ENCODE measurements at regions not wholly inside any gene's neighbourhood (a gene's known extent, or its start where the extent isn't known, plus 50 kb on each side); places are given as distances from the start of the nearest gene placed in this dataset.

DNA sequence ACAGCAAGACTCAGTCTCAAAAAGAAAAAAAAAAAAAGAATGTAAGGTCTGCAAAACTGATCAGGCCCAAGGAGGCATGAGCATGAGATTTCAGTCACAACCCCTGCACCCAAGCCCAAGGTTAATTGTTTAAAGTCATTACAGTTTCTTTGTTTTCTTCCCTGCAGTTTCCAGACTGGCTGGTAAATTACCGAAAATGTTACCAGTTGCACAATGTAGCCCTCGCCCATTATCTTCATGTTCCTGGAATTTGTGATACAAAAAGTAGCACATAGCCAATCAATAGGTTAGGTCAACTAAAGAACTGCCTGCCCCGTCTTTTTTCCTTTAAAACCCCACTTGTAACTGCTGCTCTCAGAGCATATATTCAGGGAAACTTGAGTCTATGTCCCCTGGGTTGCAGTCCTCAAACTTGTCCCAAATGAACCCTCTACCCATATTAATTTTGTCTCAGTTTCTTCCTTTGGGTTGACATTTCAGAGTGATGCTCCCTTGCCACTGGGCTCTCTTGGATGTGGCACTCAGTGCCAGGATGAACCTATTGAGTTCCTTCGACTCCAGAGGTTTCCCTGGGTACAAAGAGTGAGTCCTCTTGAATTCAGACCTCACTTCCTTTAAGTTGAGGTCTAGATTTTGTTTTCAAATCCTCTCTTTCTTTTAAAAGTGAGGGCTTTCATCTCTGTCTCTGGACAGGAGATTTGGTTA, 216.2 kb upstream of the HS6ST1 start:
- DNase-seq (ENCODE audit: low spot score): no peak

DNA sequence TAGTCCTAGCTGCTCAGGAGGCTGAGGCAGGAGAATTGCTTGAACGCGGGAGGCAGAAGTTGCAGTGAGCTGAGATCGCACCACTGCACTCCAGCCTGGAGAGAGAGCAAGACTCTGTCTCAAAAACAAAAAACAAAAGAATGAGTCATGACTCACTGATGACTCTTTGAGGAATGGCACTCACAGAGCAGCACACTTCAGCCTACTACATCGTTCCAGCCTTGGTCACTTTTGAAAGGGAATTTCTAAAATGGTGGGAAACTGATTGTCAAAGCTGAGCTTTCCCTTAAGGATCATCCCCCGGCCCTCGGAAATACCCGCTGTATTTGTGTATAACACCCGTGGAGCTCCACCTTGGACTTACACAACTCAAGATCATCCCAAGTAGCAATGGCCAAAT, 217.3 kb upstream of the HS6ST1 start:
- DNase-seq (ENCODE audit: low spot score): no peak

DNA sequence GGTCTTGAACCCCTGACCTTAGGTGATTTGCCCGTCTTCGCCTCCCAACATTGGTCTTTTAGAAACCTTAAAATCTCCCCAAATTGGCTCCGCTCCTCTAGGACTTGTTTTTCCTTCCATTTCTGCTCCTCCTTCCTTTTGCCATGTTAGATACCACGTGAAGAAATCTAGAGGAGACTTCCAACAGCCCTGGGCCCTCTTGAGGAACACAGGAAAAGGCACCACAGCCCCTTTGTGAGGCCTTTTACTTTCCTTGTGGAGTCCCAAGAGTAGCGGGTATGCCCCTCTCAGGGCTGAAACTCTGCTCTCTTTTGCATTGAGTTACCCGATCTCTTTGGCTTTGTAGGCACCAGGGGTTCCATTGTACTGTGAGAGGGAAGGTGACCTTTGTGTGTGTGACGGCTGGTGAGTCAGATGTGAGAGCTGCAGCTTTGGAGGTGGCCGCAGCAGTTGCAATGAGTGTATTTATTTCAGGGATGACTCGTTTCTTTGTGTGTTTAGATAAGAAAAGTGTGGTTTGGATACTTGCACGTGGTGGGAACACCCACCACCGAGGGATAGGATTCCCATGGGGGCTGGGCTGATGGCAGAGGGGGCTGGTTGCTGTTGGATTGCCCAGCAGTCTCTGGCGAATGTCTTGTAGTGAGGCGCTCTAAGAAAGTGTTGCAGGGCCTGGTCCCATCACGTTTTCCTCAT, 218.4 kb upstream of the HS6ST1 start:
- no peak for DNase-seq (ENCODE audit: low spot score)

GRCh38 chr2:128537646-128538045, 219.0 kb upstream of the HS6ST1 start:
- DNase-seq (ENCODE audit: low spot score): no peak

DNA sequence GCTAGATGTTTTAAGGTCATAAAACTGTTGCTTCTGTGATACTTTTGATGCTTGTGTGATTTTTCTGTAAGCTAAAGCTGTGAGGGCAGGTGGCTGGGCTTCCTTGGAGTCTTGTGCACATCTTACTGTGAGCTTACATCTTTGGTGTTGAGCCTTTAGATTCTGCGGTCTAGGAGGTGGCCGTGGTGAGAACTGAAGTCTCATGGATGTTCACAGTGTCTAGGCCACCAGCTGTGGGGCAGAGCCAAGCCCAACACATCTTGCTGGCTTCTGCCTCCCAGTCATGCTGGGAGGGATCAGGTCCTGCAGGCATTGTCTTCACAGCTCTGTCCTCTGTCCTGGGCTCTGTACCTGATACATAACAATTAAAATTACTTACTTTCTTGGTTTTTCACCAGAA, 219.7 kb upstream of the HS6ST1 start:
- DNase-seq (ENCODE audit: low spot score): no peak

- no peak for DNase-seq (ENCODE audit: low spot score)
Observed at GRCh38 chr2:128540670-128541069, 222.0 kb upstream of the HS6ST1 start.

- DNase-seq (ENCODE audit: low spot score): no peak
Observed at GRCh38 chr2:128541448-128541847, 222.8 kb upstream of the HS6ST1 start.

GRCh38 chr2:128543036-128543435, 224.4 kb upstream of the HS6ST1 start:
- no peak for DNase-seq (ENCODE audit: low spot score)

DNA sequence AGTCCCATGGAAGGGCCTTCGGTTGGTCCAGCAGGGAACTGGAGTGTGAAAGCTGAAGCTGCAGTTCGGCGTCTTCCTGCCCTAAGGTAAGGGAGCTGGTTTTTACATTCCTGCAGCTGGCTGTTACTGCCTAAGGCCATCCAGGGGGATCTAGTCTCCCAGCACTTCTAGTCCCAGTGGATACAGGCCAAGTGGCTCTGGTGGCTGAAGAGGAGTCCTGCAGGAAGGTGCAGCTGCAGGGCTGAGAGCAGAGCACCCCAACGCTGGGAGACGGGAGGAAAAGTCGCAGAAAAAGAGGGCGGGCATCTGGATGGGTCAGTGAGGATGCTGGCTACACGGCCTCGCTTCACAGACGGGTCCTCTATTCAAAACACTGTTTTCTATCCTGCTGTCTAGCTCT, 225.0 kb upstream of the HS6ST1 start:
- DNase-seq (ENCODE audit: low spot score): no peak

DNA sequence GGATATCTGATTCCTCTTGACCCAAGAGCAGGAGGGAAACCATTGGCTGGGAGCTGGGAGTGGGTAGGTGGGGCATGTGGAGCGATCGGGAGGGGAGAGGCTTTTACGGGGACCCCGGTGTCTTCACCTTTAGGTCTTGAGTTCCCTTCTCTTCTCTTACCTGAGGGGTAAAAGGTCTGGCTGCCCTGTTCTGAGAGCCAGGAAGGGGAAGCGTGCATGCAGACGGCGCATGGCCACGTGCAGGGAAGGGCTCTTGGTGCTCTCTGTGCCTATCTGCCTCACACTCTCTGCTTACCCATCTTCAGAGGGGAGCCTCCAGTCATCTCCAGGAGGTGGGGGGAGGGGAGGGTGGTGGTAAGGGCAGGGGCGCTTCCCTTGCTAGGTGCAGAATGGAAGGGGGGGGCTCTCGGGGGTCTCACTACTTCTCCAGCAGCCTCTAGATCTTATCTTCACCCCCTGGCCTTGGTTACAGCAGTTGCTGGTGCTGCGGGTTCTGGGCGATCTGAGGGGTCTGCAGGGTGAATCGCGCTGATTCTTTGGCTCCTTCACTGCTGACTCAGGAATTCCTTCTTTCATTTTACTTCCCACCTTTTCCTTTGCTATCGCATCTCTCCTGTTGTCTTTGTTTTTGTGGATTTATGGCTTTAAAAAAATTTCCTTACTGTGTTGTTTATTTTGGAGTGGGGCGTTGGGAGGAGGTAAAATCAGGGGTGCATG, 225.8 kb upstream of the HS6ST1 start:
- DNase-seq (ENCODE audit: low spot score): no peak

GRCh38 chr2:128545085-128545484, 226.4 kb upstream of the HS6ST1 start:
- DNase-seq (ENCODE audit: low spot score): no peak

GRCh38 chr2:128545829-128546228, 227.2 kb upstream of the HS6ST1 start:
- no peak for DNase-seq (ENCODE audit: low spot score)

DNA sequence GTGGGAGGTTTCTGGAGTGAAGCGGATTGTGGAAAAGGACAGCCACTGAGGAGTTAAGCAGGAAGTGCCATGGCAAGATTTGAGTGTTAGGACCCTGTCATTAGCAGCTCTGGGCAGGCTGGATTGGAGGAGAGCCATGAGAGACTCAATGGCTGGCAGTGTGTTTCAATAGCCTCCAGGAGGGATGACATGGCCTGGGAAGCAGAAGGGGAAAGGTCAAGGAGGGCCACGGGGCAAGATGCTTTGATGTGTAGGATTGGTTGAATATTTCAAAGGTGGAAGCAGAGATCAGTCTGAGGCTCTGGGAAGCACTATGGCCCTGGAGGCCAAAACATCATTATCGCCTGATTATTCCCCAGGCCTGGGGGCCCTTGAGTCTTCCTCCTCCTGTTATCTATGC, 229.0 kb upstream of the HS6ST1 start:
- no peak for DNase-seq (ENCODE audit: low spot score)

DNA sequence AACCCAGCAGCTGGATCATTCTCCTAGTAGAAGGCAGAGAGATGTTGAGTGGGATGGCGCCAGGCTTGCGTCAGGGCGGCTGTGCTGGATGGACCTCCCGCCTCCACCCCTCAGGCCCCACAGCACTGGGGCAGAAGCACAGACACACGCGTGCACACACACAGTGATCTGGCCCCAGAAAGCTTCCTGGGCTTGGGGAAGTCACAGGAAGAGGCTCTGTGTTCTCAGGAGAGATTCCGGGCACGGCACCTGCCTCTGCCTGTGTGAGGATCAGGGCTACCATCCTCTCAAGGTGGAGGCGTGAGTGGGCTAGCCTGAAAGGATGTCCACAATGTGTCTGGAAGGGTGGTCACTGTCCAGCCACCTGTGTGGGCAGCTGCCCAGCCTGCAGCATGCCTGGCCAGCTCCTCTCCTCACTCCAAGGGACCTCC, 229.8 kb upstream of the HS6ST1 start:
- no peak for DNase-seq (ENCODE audit: low spot score)

DNA sequence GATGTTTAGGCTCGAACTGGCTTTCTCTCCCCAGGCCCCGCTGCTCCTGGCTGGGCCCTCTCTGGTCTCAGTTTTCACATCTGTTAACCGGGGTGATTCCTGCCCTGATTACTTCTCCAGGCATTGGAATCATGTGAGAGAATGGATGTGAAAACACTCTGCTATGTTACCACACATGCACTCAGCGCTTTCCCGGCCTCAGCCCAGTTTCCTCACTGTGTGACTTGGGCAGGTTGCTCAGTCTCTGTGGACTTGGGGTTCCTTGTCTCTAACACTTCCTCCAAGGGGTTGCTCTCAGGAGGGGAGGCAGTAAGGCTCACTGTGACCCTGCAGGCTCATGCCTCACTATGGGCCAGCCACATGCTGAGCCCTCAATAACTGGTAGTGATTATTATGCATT, 230.4 kb upstream of the HS6ST1 start:
- DNase-seq (ENCODE audit: low spot score): no peak

DNA sequence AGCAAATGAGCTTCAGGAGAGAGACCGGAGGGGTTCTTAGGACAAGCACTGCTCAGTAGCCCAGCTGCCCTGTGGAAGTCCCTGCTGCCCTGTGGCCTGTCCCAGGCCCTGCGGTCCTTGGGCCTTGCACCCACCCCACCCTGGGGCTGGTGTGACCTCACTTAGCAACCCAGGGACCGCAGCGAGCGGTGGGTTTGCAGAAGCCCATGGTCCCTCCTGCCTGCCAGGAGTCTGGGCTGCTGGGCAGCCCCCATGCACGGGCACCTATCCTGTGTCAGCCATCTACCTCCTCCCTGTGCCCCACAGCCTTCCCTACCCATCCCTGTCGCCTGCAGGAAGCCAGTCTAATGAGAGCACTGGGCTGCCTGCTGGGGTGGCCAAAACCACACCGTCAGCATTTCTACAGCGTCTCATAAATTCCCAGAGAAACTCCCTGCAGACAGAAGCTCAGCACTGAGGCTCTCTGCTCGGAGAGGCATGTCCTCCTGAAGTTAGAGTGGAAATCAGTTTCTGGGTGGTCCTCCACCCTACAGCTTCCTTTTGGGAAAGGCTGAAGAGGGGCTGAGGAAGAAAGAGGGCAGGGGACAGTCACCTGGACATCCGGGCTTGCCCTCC, 231.1 kb upstream of the HS6ST1 start:
- DNase-seq (ENCODE audit: low spot score): no peak

DNA sequence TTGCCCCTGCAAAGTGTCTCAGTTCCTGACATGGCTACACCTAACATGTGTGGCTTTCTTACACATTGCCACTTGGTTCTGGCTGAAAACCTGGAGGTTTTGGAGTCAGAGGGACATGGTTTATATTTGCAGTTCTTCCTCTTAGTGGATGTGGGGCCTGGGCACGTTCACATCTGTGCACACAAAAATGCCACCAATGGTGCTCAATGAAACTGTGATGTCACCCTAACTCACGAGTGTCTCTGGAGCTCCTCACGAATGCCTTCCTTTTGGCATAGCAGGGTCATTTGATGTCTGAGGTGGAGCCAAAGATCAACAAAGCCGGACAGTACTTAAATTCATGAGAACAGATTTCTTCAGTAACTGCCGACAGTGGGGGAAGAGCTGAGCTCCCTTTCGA, 231.7 kb upstream of the HS6ST1 start:
- no peak for DNase-seq (ENCODE audit: low spot score)

GRCh38 chr2:128550801-128551416, 232.2 kb upstream of the HS6ST1 start:
- DNase-seq (ENCODE audit: low spot score): no peak

DNA sequence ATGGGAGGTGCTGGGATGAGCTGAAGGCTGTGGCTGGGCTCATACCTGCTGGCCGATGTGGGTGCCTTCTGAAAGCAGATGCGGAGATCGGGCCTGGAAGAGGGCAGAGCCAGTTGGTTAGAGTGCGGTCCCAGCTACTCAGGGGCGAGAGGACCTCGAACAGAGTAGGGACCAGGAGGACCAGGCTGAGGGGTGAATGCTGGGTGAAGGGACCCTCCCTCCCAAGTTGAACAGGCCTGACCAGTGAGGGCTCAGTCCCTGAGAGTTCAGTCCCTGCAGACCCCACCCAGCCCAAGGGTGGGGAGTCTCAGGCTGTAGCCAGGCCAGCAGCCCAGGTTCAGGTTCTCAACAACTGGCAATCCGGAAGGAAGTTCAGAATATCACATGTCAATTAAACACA, 232.8 kb upstream of the HS6ST1 start:
- no peak for DNase-seq (ENCODE audit: low spot score)

DNA sequence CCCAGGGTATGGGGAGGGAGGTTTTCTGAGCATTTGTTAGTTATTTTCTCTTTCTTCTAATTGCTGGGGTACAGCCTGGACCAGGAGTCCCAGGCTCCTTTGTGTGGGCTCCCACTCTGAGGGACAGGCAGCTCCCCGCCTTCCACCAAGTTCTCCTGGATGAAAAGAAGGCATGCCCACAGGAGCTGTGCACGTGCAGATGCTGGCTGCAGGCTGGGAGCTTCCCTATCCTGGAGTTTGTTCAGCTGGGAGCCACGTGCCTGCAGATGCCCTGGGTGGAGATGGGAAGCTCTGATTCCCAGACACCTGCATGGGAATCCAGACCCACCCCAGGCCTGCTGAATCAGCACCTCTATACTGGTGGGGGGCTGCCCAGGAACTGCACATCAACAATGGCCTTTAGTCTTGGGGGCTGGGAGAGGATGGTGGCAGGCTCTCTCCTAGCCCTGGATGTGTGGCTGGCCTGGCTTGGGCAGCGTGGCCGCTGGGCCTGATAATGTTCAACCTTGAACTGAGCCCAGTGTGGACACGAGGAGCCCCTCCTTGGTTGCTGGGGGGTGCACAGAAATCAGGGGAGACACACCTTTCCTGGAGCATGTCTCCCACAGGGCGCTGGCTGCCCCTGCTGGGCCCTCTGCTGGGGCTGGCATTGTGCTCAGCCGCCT, 233.6 kb upstream of the HS6ST1 start:
- DNase-seq (ENCODE audit: low spot score): no peak

GRCh38 chr2:128552806-128553551, 234.3 kb upstream of the HS6ST1 start:
- no peak for DNase-seq (ENCODE audit: low spot score)

Data from HuH-7.5 (cell line).